ENCODE measurements at regions not wholly inside any gene's neighbourhood (a gene's known extent, or its start where the extent isn't known, plus 50 kb on each side); places are given as distances from the start of the nearest gene placed in this dataset.

DNA sequence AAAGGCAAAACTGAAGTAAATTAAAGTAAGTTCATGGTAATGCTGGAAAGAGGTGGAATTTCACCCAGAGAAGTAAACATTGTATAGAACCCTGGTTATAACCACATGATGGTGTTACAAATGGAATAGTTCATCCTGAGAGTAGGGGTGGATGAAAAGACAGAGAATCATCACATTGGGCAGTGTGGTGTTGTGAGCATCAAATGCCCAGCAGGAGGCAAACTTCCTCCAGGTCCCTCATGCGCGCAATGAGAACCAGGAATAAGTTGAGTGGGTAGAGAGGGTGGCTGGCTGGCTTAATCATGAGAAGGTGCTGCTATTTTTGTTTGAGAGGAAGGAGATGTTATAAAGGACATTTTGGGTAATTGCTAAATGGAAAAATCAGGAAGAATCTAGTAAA is 163.3 kb upstream of the HMHB1 start:
- no peak overlapping the region for H3K4me2 ChIP-seq (ENCODE audit: control insufficient read depth, extremely low read depth, insufficient read depth, low read depth, low read length)
- no peak overlapping the region for H2AFZ ChIP-seq (ENCODE audit: control insufficient read depth, low read length)
- no peak overlapping the region for H3K4me3 ChIP-seq (ENCODE audit: control insufficient read depth in 2 of 3, extremely low read depth in 1 of 3, insufficient read depth in 2 of 3, low read depth in 1 of 3, low read length in 3 of 3)
- H3K9ac ChIP-seq (ENCODE audit: control insufficient read depth, extremely low read depth, insufficient read depth, low read length) = no peak overlapping the region
- FAIRE-seq (no peak), DNase-seq (ENCODE audit: low read depth, low spot score) (no peak)
- TF ChIP-seq, protein P1, sequence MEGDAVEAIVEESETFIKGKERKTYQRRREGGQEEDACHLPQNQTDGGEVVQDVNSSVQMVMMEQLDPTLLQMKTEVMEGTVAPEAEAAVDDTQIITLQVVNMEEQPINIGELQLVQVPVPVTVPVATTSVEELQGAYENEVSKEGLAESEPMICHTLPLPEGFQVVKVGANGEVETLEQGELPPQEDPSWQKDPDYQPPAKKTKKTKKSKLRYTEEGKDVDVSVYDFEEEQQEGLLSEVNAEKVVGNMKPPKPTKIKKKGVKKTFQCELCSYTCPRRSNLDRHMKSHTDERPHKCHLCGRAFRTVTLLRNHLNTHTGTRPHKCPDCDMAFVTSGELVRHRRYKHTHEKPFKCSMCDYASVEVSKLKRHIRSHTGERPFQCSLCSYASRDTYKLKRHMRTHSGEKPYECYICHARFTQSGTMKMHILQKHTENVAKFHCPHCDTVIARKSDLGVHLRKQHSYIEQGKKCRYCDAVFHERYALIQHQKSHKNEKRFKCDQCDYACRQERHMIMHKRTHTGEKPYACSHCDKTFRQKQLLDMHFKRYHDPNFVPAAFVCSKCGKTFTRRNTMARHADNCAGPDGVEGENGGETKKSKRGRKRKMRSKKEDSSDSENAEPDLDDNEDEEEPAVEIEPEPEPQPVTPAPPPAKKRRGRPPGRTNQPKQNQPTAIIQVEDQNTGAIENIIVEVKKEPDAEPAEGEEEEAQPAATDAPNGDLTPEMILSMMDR (optimal IDR thresholded peaks at IDR 0.05 in 1 of 3, IDR thresholded peaks at IDR 0.05 in 1 of 3, conservative IDR thresholded peaks at IDR 0.05 in 1 of 3; ENCODE audit: extremely low read depth in 1 of 3, insufficient read depth in 2 of 3, low read length in 3 of 3) = peak; percentile 25 to 61 (median 48)
- TF ChIP-seq EZH2 (IDR thresholded peaks at IDR 0.05; ENCODE audit: low read length) = no peak
- H3K79me2 ChIP-seq (ENCODE audit: control insufficient read depth, insufficient read depth, low read length) = no peaks in the 10 kb centered on the region
- H3K27ac ChIP-seq (ENCODE audit: control insufficient read depth, insufficient read depth, low read length) = no peak overlapping the region
- peaks cover 3% of the 10 kb centered on the region for H3K4me1 ChIP-seq (ENCODE audit: control insufficient read depth, extremely low read depth, insufficient read depth, low read length)
- dilution Hi-C loops (cut with MboI; ENCODE audit: extremely low pct_ligation_motif_present, low sequenced_read_pairs) = no loop called here
- no peaks in the 10 kb centered on the region for H3K9me3 ChIP-seq (ENCODE audit: control insufficient read depth, low read depth, low read length)
- H3K9me1 ChIP-seq (ENCODE audit: control insufficient read depth, extremely low read depth, insufficient read depth, low read length) = no peaks in the 10 kb centered on the region
- no peaks in the 10 kb centered on the region for H4K20me1 ChIP-seq (ENCODE audit: control insufficient read depth, extremely low read depth, insufficient read depth, low read length)
- H3K36me3 ChIP-seq (ENCODE audit: control insufficient read depth in 2 of 2, extremely low read depth in 1 of 2, insufficient read depth in 2 of 2, low read length in 2 of 2) = no peaks in the 10 kb centered on the region
- H3K27me3 ChIP-seq (ENCODE audit: control insufficient read depth, extremely low read depth, insufficient read depth, low read length) = no peaks in the 10 kb centered on the region

DNA sequence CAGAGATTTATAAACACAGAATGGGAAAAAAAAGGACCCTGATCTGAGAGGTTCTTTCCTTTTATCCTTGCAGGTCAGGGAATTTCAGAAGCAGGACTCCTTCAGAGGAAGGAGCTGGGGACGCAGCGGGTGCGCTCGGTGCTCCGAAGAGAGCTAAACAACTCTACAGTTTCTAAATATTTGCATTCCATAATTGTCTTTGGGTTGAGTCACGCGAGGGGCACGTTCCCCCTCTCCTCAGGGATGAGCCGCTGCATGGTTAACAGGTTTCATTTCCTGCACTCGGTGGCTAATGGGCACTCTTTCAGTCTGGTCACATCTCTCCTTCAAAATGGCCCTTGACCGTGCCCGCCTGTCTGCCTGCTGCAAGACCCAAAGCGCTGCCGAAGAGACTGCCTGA is 165.0 kb upstream of the HMHB1 start:
- no peak overlapping the region for H3K9ac ChIP-seq (ENCODE audit: control insufficient read depth, extremely low read depth, insufficient read depth, low read length)
- no peaks in the 10 kb centered on the region for H4K20me1 ChIP-seq (ENCODE audit: control insufficient read depth, extremely low read depth, insufficient read depth, low read length)
- no peak overlapping the region for H3K4me2 ChIP-seq (ENCODE audit: control insufficient read depth, extremely low read depth, insufficient read depth, low read depth, low read length)
- FAIRE-seq (no peak), DNase-seq (ENCODE audit: low read depth, low spot score) (no peak)
- no peak overlapping the region for H3K4me3 ChIP-seq (ENCODE audit: control insufficient read depth in 2 of 3, extremely low read depth in 1 of 3, insufficient read depth in 2 of 3, low read depth in 1 of 3, low read length in 3 of 3)
- no peaks in the 10 kb centered on the region for H3K4me1 ChIP-seq (ENCODE audit: control insufficient read depth, extremely low read depth, insufficient read depth, low read length)
- no peak overlapping the region for H2AFZ ChIP-seq (ENCODE audit: control insufficient read depth, low read length)
- no peaks in the 10 kb centered on the region for H3K79me2 ChIP-seq (ENCODE audit: control insufficient read depth, insufficient read depth, low read length)
- dilution Hi-C loops (cut with MboI; ENCODE audit: extremely low pct_ligation_motif_present, low sequenced_read_pairs) = no loop called here
- no peaks in the 10 kb centered on the region for H3K9me1 ChIP-seq (ENCODE audit: control insufficient read depth, extremely low read depth, insufficient read depth, low read length)
- H3K27me3 ChIP-seq (ENCODE audit: control insufficient read depth, extremely low read depth, insufficient read depth, low read length) = no peaks in the 10 kb centered on the region
- H3K9me3 ChIP-seq (ENCODE audit: control insufficient read depth, low read depth, low read length) = no peaks in the 10 kb centered on the region
- H3K36me3 ChIP-seq (ENCODE audit: control insufficient read depth in 2 of 2, extremely low read depth in 1 of 2, insufficient read depth in 2 of 2, low read length in 2 of 2) = no peaks in the 10 kb centered on the region
- H3K27ac ChIP-seq (ENCODE audit: control insufficient read depth, insufficient read depth, low read length) = no peak overlapping the region
- TF ChIP-seq EZH2 (IDR thresholded peaks at IDR 0.05; ENCODE audit: low read length) = no peak
- TF ChIP-seq, protein P1 (optimal IDR thresholded peaks at IDR 0.05 in 1 of 3, IDR thresholded peaks at IDR 0.05 in 1 of 3, conservative IDR thresholded peaks at IDR 0.05 in 1 of 3; ENCODE audit: extremely low read depth in 1 of 3, insufficient read depth in 2 of 3, low read length in 3 of 3) = no peak
